Mesothelial cell of epicardium (in vitro differentiated cells): ENCODE measurements at regions not wholly inside any gene's neighbourhood (a gene's known extent, or its start where the extent isn't known, plus 50 kb on each side); places are given as distances from the start of the nearest gene placed in this dataset.

Experiments
- DNase-seq, 2 experiments: peaks; one replicate each; pipeline ENCODE4 v3.0.0; 2021; ENCODE audit warnings: low spot score in 2 of 2; ENCODE audit not compliant: unreplicated experiment in 2 of 2
- H3K27ac Mint-ChIP-seq: 2 replicates; pipeline ENCODE4 v1.8.0; 2021; ENCODE audit warnings: mixed read lengths
- H3K27me3 Mint-ChIP-seq: 2 replicates; pipeline ENCODE4 v1.8.0; 2021; ENCODE audit warnings: low read depth, mixed read lengths
- H3K36me3 Mint-ChIP-seq: 2 replicates; pipeline ENCODE4 v1.8.0; 2021; ENCODE audit warnings: mixed read lengths
- H3K4me1 Mint-ChIP-seq: 2 replicates; pipeline ENCODE4 v1.8.0; 2021; ENCODE audit warnings: mixed read lengths
- H3K4me3 Mint-ChIP-seq: 2 replicates; pipeline ENCODE4 v1.8.0; 2021; ENCODE audit warnings: mild to moderate bottlenecking, moderate library complexity, mixed read lengths
- H3K9me3 Mint-ChIP-seq: 2 replicates; pipeline ENCODE4 v1.8.0; 2021; ENCODE audit warnings: mixed read lengths
- TF ChIP-seq, protein P1 (sequence below): fragments of 200-600 bp; sonication (generic); IDR thresholded peaks from one replicate; pipeline ENCODE4 v1.5.0; 2021; ENCODE audit warnings: antibody characterized with exemption; ENCODE audit not compliant: unreplicated experiment

GRCh38 chr15:87662575-87662974, 594.0 kb downstream of the NTRK3 start:
- H3K27ac Mint-ChIP-seq: no peak overlapping the region
- DNase-seq: no peak
- no peak overlapping the region for H3K4me3 Mint-ChIP-seq
- no peaks in the 10 kb centered on the region for H3K27me3 Mint-ChIP-seq
- no peaks in the 10 kb centered on the region for H3K36me3 Mint-ChIP-seq
- no peaks in the 10 kb centered on the region for H3K4me1 Mint-ChIP-seq
- TF ChIP-seq, protein P1, sequence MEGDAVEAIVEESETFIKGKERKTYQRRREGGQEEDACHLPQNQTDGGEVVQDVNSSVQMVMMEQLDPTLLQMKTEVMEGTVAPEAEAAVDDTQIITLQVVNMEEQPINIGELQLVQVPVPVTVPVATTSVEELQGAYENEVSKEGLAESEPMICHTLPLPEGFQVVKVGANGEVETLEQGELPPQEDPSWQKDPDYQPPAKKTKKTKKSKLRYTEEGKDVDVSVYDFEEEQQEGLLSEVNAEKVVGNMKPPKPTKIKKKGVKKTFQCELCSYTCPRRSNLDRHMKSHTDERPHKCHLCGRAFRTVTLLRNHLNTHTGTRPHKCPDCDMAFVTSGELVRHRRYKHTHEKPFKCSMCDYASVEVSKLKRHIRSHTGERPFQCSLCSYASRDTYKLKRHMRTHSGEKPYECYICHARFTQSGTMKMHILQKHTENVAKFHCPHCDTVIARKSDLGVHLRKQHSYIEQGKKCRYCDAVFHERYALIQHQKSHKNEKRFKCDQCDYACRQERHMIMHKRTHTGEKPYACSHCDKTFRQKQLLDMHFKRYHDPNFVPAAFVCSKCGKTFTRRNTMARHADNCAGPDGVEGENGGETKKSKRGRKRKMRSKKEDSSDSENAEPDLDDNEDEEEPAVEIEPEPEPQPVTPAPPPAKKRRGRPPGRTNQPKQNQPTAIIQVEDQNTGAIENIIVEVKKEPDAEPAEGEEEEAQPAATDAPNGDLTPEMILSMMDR: no peak
- peaks cover 27% of the 10 kb centered on the region for H3K9me3 Mint-ChIP-seq

- no peak for DNase-seq
- Mint-ChIP-seq H3K36me3 (no peaks in the 10 kb centered on the region), H3K27me3 (no peaks in the 10 kb centered on the region), H3K4me1 (peaks cover 1% of the 10 kb centered on the region), H3K9me3 (peaks cover 27% of the 10 kb centered on the region), H3K4me3 (no peak overlapping the region), H3K27ac (no peak overlapping the region)
- TF ChIP-seq, protein P1: no peak
Measured at GRCh38 chr15:87661454-87662355, 594.8 kb downstream of the NTRK3 start.

- H3K27ac Mint-ChIP-seq: no peak overlapping the region
- peaks cover 22% of the 10 kb centered on the region for H3K9me3 Mint-ChIP-seq
- no peaks in the 10 kb centered on the region for H3K36me3 Mint-ChIP-seq
- DNase-seq: no peak
- no peaks in the 10 kb centered on the region for H3K27me3 Mint-ChIP-seq
- H3K4me1 Mint-ChIP-seq: peaks cover 6% of the 10 kb centered on the region
- H3K4me3 Mint-ChIP-seq: no peak overlapping the region
- TF ChIP-seq, protein P1: no peak
Measured at GRCh38 chr15:87660251-87661129, 596.0 kb downstream of the NTRK3 start.

- peaks cover 6% of the 10 kb centered on the region for H3K4me1 Mint-ChIP-seq
- no peak for DNase-seq
- TF ChIP-seq, protein P1: no peak
- H3K27me3 Mint-ChIP-seq: no peaks in the 10 kb centered on the region
- no peaks in the 10 kb centered on the region for H3K36me3 Mint-ChIP-seq
- H3K9me3 Mint-ChIP-seq: no peaks in the 10 kb centered on the region
- no peak overlapping the region for H3K27ac Mint-ChIP-seq
- H3K4me3 Mint-ChIP-seq: no peak overlapping the region
Measured at GRCh38 chr15:87656372-87656771, 600.2 kb downstream of the NTRK3 start.

DNA sequence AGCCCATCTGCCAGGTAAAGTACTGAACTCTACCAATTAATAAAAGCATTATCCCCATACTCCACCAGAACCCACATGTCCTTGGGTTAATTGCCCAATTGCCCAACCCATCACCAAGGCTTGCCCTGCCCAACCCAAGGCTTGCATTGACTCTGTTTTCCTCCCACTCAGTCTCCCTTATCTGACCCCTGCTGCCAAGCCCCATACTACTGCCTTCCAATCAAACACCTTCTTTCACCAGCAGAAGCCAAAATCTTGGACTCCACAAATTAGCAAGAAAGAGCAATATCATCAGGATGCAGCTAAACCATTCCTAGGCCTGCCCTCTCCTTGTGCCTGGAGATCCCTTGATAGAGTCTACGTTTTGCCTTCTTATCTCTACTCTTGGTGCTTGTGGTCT, 602.9 kb downstream of the NTRK3 start:
- peaks cover 6% of the 10 kb centered on the region for H3K4me1 Mint-ChIP-seq
- no peaks in the 10 kb centered on the region for H3K9me3 Mint-ChIP-seq
- no peak for DNase-seq
- TF ChIP-seq, protein P1: no peak
- H3K36me3 Mint-ChIP-seq: no peaks in the 10 kb centered on the region
- no peak overlapping the region for H3K4me3 Mint-ChIP-seq
- peaks cover 3% of the 10 kb centered on the region for H3K27me3 Mint-ChIP-seq
- H3K27ac Mint-ChIP-seq: no peak overlapping the region
